Ishikawa (cell line): ENCODE measurements at regions not wholly inside any gene's neighbourhood (a gene's known extent, or its start where the extent isn't known, plus 50 kb on each side); places are given as distances from the start of the nearest gene placed in this dataset.

ENCODE experiments used
- RAD21 ChIP-seq: IDR thresholded peaks from 2 replicates; pipeline ENCODE4 v1.6.1; 2012; ENCODE audit warnings: low read depth
- TAF1 ChIP-seq: IDR thresholded peaks from 2 replicates; pipeline ENCODE4 v1.6.1; 2012; ENCODE audit warnings: low read depth, mild to moderate bottlenecking
- TEAD4 ChIP-seq: IDR thresholded peaks from 2 replicates; pipeline ENCODE4 v1.6.1; 2012
- YY1 ChIP-seq: IDR thresholded peaks from 2 replicates; pipeline ENCODE4 v1.6.1; 2012; ENCODE audit warnings: low read depth
- ZBTB7A ChIP-seq: IDR thresholded peaks from 2 replicates; pipeline ENCODE4 v1.6.1; 2012; ENCODE audit warnings: low read depth

DNA sequence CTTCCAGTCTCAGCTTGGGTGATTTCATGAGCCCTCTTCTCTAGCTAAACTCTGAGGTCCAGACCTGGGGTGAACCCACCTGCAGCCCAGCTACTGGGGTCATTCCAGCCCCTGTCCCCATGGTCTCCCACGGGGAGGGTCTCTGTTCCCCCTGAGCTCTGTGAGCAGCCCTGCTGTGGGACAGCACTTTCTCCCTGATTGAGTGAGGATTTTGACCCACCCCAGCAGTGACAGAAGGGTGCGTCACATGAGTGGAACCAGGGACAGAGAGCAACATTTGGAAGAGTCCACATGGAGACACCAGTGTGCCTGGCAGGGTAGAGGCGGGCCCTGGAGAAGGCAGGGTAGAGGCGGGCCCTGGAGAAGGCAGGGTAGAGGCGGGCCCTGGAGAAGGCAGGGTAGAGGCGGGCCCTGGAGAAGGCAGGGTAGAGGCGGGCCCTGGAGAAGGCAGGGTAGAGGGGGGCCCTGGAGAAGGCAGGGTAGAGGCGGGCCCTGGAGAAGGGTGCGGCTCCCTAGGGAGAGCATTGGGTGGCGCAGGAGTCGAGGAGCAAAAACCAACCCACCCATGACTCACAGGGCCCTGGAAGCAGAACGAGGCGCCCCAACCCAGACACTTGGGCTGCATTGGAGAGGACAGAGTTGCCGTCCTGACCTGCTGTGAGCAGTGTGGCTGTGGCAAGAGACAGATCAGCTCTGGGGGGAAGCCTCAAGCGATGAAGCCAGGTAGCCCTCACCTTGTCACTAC, 227.7 kb upstream of the B3GAT1 start:
- TF ChIP-seq TEAD4 (no peak), RAD21 (no peak), TAF1 (no peak), ZBTB7A (no peak), YY1 (no peak)
